HCT116 (cell line): ENCODE measurements at regions not wholly inside any gene's neighbourhood (a gene's known extent, or its start where the extent isn't known, plus 50 kb on each side); places are given as distances from the start of the nearest gene placed in this dataset.

Source experiments
- ATF3 ChIP-seq: IDR thresholded peaks from 2 replicates; pipeline ENCODE4 v1.6.1; 2012
- CTCF ChIP-seq, 3 experiments: fragments of 200-600 bp in 1 of 3; sonication (generic) in 1 of 3; IDR thresholded peaks in 2 of 3; conservative IDR thresholded peaks in 1 of 3; 2 replicates each; pipeline ENCODE4 v1.5.1; 2012 to 2017; ENCODE audit warnings: low read depth in 2 of 3, low read length in 2 of 3, antibody characterized with exemption in 1 of 3, borderline replicate concordance in 1 of 3, control low read depth in 1 of 3, mild to moderate bottlenecking in 1 of 3, mixed read lengths in 1 of 3, mixed run types in 1 of 3, moderate library complexity in 1 of 3; ENCODE audit not compliant: insufficient read depth in 1 of 3
- EGR1 ChIP-seq: IDR thresholded peaks from 2 replicates; pipeline ENCODE4 v1.6.1; 2012; ENCODE audit warnings: low read depth
- EZH2phosphoT487 ChIP-seq: fragments of 200-600 bp; IDR thresholded peaks from 2 replicates; pipeline ENCODE4 v1.6.1; 2018; ENCODE audit warnings: antibody characterized with exemption, borderline replicate concordance
- MAX ChIP-seq: IDR thresholded peaks from 2 replicates; pipeline ENCODE4 v1.6.1; 2012
- POLR2AphosphoS5 ChIP-seq: IDR thresholded peaks from 2 replicates; pipeline ENCODE4 v1.6.1; 2011; ENCODE audit warnings: mild to moderate bottlenecking, low read depth, low read length, moderate library complexity
- REST ChIP-seq: IDR thresholded peaks from 2 replicates; pipeline ENCODE4 v1.6.1; 2012; ENCODE audit warnings: low read depth
- ZNF274 ChIP-seq: fragments of 200-500 bp; sonication (Bioruptor generic); IDR thresholded peaks from 2 replicates; pipeline ENCODE4 v1.6.1; 2014; ENCODE audit warnings: mild to moderate bottlenecking, low read depth, low read length, inconsistent platforms

- TF ChIP-seq CTCF (IDR thresholded peaks at IDR 0.05 in 2 of 3, conservative IDR thresholded peaks at IDR 0.05 in 1 of 3; ENCODE audit: borderline replicate concordance in 1 of 3, insufficient read depth in 1 of 3, low read depth in 2 of 3, low read length in 2 of 3) (no peak), MAX (no peak), POLR2AphosphoS5 (no peak), EZH2phosphoT487 (no peak), ZNF274 (no peak), ATF3 (no peak), REST (no peak), EGR1 (no peak)
Measured at GRCh38 chr4:185991770-185992169, 77.2 kb upstream of the TLR3 start.
